ENCODE measurements at regions not wholly inside any gene's neighbourhood (a gene's known extent, or its start where the extent isn't known, plus 50 kb on each side); places are given as distances from the start of the nearest gene placed in this dataset.

GRCh38 chr11:80048513-80048912 is 607.7 kb upstream of the TENM4 start:
- TF ChIP-seq, protein P1, sequence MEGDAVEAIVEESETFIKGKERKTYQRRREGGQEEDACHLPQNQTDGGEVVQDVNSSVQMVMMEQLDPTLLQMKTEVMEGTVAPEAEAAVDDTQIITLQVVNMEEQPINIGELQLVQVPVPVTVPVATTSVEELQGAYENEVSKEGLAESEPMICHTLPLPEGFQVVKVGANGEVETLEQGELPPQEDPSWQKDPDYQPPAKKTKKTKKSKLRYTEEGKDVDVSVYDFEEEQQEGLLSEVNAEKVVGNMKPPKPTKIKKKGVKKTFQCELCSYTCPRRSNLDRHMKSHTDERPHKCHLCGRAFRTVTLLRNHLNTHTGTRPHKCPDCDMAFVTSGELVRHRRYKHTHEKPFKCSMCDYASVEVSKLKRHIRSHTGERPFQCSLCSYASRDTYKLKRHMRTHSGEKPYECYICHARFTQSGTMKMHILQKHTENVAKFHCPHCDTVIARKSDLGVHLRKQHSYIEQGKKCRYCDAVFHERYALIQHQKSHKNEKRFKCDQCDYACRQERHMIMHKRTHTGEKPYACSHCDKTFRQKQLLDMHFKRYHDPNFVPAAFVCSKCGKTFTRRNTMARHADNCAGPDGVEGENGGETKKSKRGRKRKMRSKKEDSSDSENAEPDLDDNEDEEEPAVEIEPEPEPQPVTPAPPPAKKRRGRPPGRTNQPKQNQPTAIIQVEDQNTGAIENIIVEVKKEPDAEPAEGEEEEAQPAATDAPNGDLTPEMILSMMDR (conservative IDR thresholded peaks at IDR 0.05; ENCODE audit: low read length) = no peak
- TF ChIP-seq EZH2phosphoT487 (IDR thresholded peaks at IDR 0.05; ENCODE audit: borderline replicate concordance, low read depth, low read length) = no peak
